Stimulated activated effector memory CD8-positive, alpha-beta T cell treated with anti-CD3 and anti-CD28 coated beads, Interleukin-12 subunit alpha, Interleukin-12 subunit beta, amount 100 ng/mL, for 72 hours (primary cell): ENCODE measurements at regions not wholly inside any gene's neighbourhood (a gene's known extent, or its start where the extent isn't known, plus 50 kb on each side); places are given as distances from the start of the nearest gene placed in this dataset.

Source experiments
- ATAC-seq: fragments of 150-1000 bp; cut with Tn5 transposase; 2 replicates; pipeline ENCODE4 v1.10.0; 2021
- DNase-seq, 2 donors: peaks; one replicate each; pipeline ENCODE4 v3.0.0; 2021 to 2022; ENCODE audit warnings: low spot score in 2 of 2
- H3K27ac Mint-ChIP-seq: one replicate; pipeline ENCODE4 v1.8.0; 2022; ENCODE audit warnings: mild to moderate bottlenecking, mixed read lengths
- H3K36me3 Mint-ChIP-seq: one replicate; pipeline ENCODE4 v1.8.0; 2022; ENCODE audit warnings: mild to moderate bottlenecking, mixed read lengths
- H3K4me1 Mint-ChIP-seq: one replicate; pipeline ENCODE4 v1.8.0; 2022; ENCODE audit warnings: mixed read lengths
- H3K4me3 Mint-ChIP-seq: one replicate; pipeline ENCODE4 v1.8.0; 2022; ENCODE audit warnings: mild to moderate bottlenecking, mixed read lengths
- H3K9me3 Mint-ChIP-seq: one replicate; pipeline ENCODE4 v1.8.0; 2022; ENCODE audit warnings: mixed read lengths

DNA sequence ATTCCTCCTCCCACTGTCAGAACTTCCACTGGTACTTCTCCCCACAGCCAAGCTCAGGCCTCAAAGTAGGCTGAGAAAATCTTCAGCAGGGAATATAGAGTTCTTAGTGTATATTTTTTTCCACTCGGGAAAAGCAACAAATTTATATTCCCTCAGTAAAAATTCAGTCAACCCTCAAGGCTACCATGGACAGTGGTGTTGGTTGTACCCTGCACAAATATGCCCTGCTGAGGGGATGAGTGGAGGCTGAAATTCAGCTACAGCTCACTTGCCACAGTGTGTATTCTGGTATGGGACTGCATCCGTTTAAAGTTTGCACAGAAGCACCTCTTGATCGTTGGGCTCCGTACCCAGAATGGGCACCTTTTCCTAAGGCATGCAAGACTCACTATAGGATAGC, 90.8 kb upstream of the LGALSL start:
- Mint-ChIP-seq H3K9me3 (no peaks in the 10 kb centered on the region), H3K27ac (no peak overlapping the region), H3K36me3 (no peaks in the 10 kb centered on the region), H3K4me3 (no peak overlapping the region), H3K4me1 (peaks cover 6% of the 10 kb centered on the region)
- DNase-seq (no peak), ATAC-seq (no peak)

DNA sequence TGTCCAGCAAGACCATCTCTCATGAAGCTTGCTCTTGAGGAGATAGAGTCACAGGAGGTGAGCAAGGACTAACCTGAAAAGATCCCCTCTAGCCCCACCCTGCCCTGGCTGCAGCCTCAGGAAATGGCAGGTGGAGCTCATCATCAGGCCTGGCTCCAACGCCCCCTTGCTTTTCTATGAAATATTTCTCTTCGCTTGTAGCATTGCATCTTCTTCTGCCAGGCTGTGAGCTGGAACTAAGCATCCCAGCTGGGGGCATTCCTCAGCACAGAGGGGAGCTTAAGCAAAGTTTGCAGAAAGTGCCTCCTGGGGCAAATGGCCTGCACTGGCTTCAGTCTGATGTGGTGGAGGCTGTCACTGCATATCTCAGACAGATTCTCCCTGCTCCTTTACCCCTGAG, 90.1 kb upstream of the LGALSL start:
- peaks cover 6% of the 10 kb centered on the region for H3K4me1 Mint-ChIP-seq
- ATAC-seq, result no peak
- H3K27ac Mint-ChIP-seq, result no peak overlapping the region
- H3K4me3 Mint-ChIP-seq, result no peak overlapping the region
- H3K9me3 Mint-ChIP-seq, result no peaks in the 10 kb centered on the region
- H3K36me3 Mint-ChIP-seq, result no peaks in the 10 kb centered on the region
- no peak for DNase-seq

DNA sequence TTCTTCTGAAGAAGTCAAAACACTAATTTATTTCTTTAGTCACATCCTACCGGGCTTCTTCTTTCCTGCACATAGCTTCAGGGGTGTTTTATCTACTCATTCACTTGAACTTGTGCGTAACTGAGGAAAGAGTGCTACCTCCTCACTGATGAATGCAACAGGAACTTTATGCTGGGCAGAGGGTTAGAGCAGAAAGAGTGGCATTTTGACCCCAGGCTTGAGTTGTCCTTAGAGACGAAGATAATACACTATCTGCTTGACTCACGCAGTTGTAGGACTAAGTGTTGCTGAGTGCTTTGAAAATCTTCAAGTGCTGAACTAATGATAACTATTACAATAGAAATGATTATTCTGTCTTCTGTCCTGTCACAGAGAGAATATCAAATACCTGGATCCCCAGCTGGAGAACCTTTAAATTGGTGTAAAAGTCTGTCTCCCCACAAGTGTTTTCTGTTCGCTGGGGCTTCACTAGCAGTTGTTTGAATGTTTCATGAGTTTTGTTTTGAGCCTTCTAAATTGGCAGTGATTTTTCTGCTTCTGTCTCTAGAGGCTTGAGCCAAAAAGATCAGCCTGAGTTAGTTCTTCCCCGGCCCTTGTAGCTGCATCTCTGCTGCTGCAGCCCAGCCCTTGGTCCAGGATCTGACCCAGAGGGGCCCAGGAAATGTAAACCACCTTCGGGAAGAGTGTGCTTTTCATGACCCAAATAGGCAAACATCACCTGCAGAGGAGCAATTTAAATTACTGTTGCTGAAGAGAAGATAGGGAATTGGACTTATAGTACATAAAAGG, 86.3 kb upstream of the LGALSL start:
- H3K4me3 Mint-ChIP-seq, result no peak overlapping the region
- H3K36me3 Mint-ChIP-seq, result no peaks in the 10 kb centered on the region
- DNase-seq (no peak), ATAC-seq (no peak)
- no peak overlapping the region for H3K27ac Mint-ChIP-seq
- no peaks in the 10 kb centered on the region for H3K4me1 Mint-ChIP-seq
- no peaks in the 10 kb centered on the region for H3K9me3 Mint-ChIP-seq

DNA sequence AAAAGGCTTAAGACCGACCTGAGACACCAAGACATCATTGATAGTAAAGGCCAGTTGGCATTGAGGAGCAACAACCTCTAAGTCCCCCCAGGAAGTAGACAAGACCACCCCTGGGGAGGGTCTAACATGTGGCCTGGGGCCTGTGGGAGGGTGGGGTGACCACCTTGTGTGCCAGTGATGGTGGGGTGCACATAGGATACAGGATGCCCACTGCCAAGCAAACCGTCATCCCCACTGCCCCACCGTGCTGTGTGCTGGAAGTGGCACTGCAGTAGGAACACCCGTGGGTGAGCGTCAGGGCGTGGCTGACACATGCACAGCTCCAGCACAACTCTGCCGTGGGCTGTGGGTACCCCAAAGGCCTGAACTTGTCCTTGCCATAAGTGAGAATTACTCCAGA, 84.3 kb upstream of the LGALSL start:
- Mint-ChIP-seq H3K4me1 (no peaks in the 10 kb centered on the region), H3K4me3 (no peak overlapping the region), H3K27ac (no peak overlapping the region), H3K9me3 (no peaks in the 10 kb centered on the region), H3K36me3 (peaks cover 7% of the 10 kb centered on the region)
- no peak for DNase-seq
- ATAC-seq, result no peak

DNA sequence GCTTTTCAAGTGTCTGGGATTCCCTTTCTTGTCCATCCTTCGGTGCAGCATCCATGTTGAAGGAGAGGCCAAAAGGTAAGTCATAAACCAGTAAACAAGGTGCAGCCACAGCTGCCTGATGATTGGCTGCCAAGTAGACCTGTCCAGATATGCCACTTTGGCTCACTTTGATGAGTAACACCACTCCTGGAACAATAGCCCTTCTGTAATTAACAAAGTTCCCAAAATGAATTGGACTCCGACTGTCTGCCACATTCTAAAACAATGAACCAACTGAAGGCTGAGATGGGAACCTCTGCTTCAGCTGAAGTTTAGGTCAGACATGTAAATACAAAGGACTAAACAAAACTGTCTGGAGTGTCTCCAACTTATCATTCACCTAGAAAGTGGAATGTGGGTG, 82.2 kb upstream of the LGALSL start:
- ATAC-seq (no peak), DNase-seq (no peak)
- peaks cover 7% of the 10 kb centered on the region for H3K36me3 Mint-ChIP-seq
- H3K4me3 Mint-ChIP-seq, result no peak overlapping the region
- no peaks in the 10 kb centered on the region for H3K9me3 Mint-ChIP-seq
- H3K27ac Mint-ChIP-seq, result no peak overlapping the region
- no peaks in the 10 kb centered on the region for H3K4me1 Mint-ChIP-seq

DNA sequence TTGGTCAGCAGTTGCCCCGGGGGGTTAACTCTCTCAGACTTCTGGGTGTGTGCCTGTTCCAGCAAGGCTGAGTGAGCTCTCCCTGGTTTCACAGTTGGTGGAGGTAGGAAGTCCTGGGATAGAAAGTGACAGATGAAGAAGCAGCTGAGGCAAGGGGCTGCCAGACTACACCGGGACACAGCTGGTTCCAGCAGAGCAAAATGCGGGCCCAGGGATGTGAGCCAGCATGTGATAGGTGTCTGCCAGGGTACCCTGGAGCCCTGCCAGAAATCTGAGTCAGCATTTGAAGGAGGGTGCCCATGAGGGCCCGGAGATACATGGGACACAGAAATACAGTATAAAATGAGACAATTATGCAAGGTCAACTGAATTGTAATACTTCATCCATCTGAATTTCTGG, 79.3 kb upstream of the LGALSL start:
- H3K27ac Mint-ChIP-seq, result peak overlapping the region; percentile 61
- H3K4me3 Mint-ChIP-seq, result no peak overlapping the region
- ATAC-seq, result peak; percentile 16
- DNase-seq, result no peak
- H3K36me3 Mint-ChIP-seq, result peaks cover 7% of the 10 kb centered on the region
- H3K4me1 Mint-ChIP-seq, result no peaks in the 10 kb centered on the region
- H3K9me3 Mint-ChIP-seq, result no peaks in the 10 kb centered on the region

DNA sequence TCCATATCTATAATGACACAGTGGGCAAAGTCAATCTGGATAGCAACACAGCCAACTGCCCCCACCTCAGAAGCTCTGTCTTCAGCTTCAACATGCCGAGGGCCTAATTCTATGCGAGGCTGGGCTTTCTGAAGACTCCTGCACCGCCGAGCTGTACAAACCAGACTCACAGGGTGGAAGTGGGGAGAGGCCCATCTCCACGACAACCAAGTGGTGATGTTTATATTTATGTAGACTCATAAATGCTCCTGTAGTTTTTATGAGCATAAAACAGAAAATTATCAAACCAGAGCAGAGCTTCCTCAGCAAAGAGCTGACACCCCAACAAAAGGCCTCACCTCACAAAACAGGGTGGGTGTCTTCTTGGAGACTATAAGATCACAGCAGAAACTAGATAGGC, 77.0 kb upstream of the LGALSL start:
- Mint-ChIP-seq H3K27ac (no peak overlapping the region), H3K36me3 (peaks cover 7% of the 10 kb centered on the region), H3K9me3 (no peaks in the 10 kb centered on the region), H3K4me3 (no peak overlapping the region), H3K4me1 (no peaks in the 10 kb centered on the region)
- no peak for DNase-seq
- no peak for ATAC-seq

DNA sequence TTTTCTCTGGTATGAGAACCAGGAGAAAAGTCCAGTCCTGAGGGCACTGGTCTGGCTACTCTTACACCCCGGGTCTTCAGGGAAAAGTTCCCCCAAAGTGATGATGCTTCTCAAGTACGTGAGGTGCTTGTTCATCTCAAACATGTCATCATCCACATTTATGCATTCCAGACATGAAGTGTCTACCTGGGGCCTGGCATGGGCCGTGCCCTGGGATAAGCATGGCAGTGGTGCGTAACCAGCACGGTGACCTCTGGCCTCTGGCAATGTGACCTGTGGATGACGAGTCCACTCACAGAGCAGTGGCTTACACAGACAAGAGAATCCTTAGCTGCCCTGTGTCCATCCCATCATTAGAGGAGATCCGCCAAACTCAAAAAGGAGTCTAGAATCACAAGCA, 74.8 kb upstream of the LGALSL start:
- ATAC-seq (no peak), DNase-seq (no peak)
- Mint-ChIP-seq H3K4me1 (no peaks in the 10 kb centered on the region), H3K27ac (no peak overlapping the region), H3K36me3 (peaks cover 6% of the 10 kb centered on the region), H3K9me3 (no peaks in the 10 kb centered on the region), H3K4me3 (no peak overlapping the region)

DNA sequence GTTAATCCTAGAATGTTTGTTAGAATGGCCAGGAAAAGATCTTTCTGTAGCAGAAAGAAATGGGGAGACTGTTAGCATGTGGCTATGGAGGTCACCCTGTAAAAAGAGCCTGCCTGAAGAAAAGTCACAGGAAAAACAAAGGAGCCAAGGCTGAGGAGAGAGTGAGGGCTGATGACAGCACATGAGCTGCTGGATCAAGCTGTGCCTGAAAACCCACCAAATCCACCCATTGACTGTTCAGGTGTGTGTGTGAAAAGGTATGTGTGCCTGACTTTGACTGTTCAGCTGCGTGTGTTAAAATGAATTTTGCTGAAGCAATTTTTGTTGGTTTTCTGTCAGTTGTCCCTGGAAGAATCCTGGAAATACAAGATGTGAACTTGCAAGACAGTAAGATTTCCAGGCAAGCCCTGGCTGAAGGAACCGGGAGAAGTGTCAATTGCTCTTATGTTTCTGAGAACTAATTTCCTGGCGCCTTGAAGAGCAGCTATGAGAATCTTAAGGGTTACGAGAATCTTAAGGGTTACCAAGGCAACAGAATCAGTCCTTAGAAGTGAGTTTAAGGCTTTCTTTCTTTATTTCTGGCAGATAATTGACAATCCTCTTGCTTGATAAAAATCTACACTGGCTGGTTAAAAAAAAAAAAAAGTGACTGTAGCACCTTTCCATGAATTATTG, 73.0 kb upstream of the LGALSL start:
- DNase-seq, result no peak
- H3K4me1 Mint-ChIP-seq, result no peaks in the 10 kb centered on the region
- no peak overlapping the region for H3K27ac Mint-ChIP-seq
- H3K4me3 Mint-ChIP-seq, result no peak overlapping the region
- ATAC-seq, result no peak
- no peaks in the 10 kb centered on the region for H3K36me3 Mint-ChIP-seq
- H3K9me3 Mint-ChIP-seq, result no peaks in the 10 kb centered on the region

DNA sequence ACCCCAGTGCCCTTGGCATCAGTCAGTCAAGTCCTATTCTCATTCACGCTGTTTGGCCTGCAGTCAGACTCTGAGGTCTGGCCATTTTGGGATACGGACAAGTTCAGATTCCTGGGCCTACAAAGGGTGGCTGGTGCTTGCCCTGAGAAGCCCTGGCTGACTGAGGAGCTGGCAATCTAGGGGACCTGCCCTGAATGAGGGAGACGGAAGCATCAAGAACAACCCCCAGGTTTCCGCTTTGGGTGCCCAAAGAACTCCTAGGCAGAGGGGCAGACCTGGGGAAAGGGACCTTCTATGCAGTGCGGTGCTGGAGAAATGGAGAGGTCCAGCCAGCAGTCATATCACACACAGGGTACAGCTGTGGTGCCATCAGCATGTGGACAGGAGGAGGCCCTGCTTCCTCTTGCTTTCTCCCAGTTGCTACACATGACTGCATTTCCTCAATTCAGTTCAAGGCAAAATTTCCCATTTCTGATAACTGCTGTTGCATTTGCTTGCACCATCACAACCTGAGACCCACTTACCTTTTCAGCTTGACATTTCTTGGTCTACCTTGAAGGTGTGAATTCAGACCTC, 70.9 kb upstream of the LGALSL start:
- H3K27ac Mint-ChIP-seq, result no peak overlapping the region
- H3K9me3 Mint-ChIP-seq, result no peaks in the 10 kb centered on the region
- H3K4me1 Mint-ChIP-seq, result no peaks in the 10 kb centered on the region
- DNase-seq (no peak), ATAC-seq (no peak)
- H3K36me3 Mint-ChIP-seq, result no peaks in the 10 kb centered on the region
- H3K4me3 Mint-ChIP-seq, result no peak overlapping the region

DNA sequence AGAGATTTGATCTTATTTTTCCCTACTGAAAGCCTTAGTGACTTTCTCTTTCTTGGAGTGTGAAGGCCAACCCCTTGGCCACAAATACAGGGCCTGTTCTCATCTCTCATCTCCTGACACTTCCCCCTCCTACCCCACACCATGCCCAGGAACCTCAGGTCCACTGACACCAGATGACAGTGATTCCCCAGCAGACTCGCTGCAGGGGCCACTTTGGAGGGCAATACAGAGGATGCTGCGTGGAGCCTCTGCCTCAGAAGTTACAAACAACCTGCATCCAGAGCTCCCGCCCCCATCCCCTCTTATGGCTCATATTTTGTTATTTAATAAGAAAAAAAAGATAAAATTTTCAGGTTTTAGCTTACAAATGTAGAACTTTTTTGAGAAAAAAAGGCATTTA, 70.1 kb upstream of the LGALSL start:
- no peaks in the 10 kb centered on the region for H3K9me3 Mint-ChIP-seq
- DNase-seq (no peak), ATAC-seq (no peak)
- no peak overlapping the region for H3K27ac Mint-ChIP-seq
- H3K4me1 Mint-ChIP-seq, result no peaks in the 10 kb centered on the region
- H3K36me3 Mint-ChIP-seq, result no peaks in the 10 kb centered on the region
- no peak overlapping the region for H3K4me3 Mint-ChIP-seq

DNA sequence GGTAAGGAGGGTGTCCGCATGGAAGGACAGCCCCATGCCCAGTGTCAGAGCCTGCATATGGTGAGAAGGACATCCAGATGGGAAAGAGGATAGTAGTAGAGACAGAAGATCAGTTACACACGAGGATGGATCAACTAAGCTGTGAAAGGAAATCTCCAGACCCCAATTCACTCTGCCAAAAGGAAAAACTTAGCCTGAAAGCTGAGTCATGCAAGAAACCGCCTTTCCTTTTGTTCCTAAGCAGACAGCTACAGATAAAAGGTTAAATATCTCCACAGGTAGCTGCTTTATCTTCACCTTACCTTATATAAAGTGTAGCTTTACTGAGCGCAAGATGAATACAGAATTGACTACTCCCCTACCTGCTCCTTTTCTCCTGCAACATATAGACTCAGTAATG, 67.3 kb upstream of the LGALSL start:
- no peaks in the 10 kb centered on the region for H3K4me1 Mint-ChIP-seq
- no peak for DNase-seq
- ATAC-seq, result no peak
- H3K4me3 Mint-ChIP-seq, result no peak overlapping the region
- no peaks in the 10 kb centered on the region for H3K36me3 Mint-ChIP-seq
- no peak overlapping the region for H3K27ac Mint-ChIP-seq
- peaks cover 7% of the 10 kb centered on the region for H3K9me3 Mint-ChIP-seq

DNA sequence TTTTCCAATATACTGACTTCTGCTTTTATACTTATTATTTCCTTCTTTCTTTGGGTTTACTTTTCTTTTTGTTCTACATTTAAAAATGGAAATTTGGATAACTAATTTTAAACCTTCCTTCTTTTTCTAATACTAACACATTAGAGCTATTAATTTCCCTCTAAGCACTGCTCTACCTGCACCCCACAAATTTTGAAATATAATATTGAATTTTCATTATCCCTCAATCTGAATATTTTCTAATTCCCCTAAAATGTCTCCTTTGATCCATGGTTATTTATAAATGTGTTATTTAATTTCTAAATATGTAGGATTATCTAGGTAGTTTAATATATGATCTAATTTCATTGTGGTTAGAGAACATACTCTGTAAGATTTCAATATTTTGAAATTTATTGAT, 63.4 kb upstream of the LGALSL start:
- Mint-ChIP-seq H3K9me3 (peaks cover 7% of the 10 kb centered on the region), H3K4me1 (no peaks in the 10 kb centered on the region), H3K4me3 (no peak overlapping the region), H3K27ac (no peak overlapping the region), H3K36me3 (no peaks in the 10 kb centered on the region)
- DNase-seq (no peak), ATAC-seq (no peak)

DNA sequence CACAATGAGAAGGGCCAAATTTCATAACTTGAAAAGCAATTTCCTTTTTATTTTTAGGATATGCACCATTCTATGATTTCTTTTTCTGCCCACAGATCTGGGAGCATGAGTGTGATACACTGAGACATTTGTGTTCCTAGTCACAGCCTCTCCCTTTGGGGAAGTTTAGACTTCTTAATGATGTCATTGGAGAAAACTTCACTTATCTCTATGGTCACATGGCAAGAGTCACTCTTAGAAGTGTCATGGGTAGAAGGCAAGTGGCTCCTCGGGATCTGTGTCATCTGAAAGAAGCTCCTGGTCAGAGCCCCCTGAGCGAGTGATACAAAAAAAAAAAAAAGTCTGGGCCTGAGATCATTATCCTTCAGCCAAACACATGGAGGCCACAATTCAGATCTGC, 62.5 kb upstream of the LGALSL start:
- Mint-ChIP-seq H3K9me3 (peaks cover 7% of the 10 kb centered on the region), H3K36me3 (no peaks in the 10 kb centered on the region), H3K27ac (no peak overlapping the region), H3K4me3 (no peak overlapping the region), H3K4me1 (no peaks in the 10 kb centered on the region)
- ATAC-seq (no peak), DNase-seq (no peak)

DNA sequence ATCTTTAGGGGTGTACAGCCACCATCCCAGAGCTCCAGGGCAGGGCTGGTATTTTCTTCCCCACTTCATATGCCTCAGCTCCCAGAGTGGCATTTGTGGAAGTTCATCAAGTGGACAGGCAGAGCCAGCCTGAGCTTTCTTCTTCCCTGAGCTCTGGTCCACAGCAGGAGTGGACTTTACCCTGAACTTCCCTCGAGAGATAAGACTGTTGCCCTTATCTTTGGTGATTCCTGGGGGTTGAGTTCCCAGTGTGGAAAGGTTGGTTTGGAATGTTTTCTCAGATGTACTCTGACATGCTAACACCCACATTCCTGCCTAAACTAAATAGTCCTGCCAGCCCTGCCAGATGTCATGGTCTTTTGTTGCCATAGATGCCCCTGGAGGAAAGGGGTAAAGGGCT, 62.0 kb upstream of the LGALSL start:
- Mint-ChIP-seq H3K9me3 (peaks cover 7% of the 10 kb centered on the region), H3K36me3 (no peaks in the 10 kb centered on the region), H3K27ac (no peak overlapping the region), H3K4me1 (no peaks in the 10 kb centered on the region), H3K4me3 (no peak overlapping the region)
- ATAC-seq (no peak), DNase-seq (no peak)

DNA sequence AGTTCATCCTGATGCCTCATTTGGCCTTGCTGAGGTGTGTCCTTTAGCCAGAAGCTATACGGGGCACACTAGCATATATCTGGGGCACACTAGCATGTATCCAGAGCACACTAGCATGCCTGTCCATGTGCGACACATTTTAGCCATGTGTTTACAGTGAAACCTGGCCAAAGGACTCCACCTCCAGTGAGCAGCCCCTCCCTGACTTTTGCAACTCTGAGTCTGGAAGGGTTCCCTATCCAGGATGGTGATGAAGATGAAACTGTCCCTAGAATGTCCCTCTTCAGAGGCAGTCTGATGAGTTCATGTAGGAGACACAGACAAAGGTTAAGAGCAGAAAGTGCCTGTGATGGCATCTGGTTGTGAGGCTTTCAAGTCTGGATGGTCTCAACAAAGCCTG, 61.4 kb upstream of the LGALSL start:
- ATAC-seq (no peak), DNase-seq (no peak)
- Mint-ChIP-seq H3K27ac (no peak overlapping the region), H3K9me3 (peaks cover 7% of the 10 kb centered on the region), H3K4me1 (no peaks in the 10 kb centered on the region), H3K36me3 (no peaks in the 10 kb centered on the region), H3K4me3 (no peak overlapping the region)
